Gastrocnemius medialis (tissue), 4 donors: ENCODE measurements at regions not wholly inside any gene's neighbourhood (a gene's known extent, or its start where the extent isn't known, plus 50 kb on each side); places are given as distances from the start of the nearest gene placed in this dataset.

Source experiments
- ATAC-seq, 2 donors: fragments of 150-250 bp; one replicate each; pipeline ENCODE4 v1.9.1; 2016
- DNase-seq, 2 donors: peaks; one replicate each; pipeline ENCODE4 v3.0.0-alpha.2; 2019
- H3K27ac ChIP-seq, 4 donors: fragments of 200-600 bp; sonication (generic); 1 replicate in 1 of 4; 2 replicates in 3 of 4; pipeline ENCODE4 v1.5.1; 2016 to 2018; ENCODE audit warnings: mild to moderate bottlenecking in 2 of 4, moderate library complexity in 1 of 4
- H3K27me3 ChIP-seq, 3 donors: fragments of 200-600 bp; sonication (generic) in 2 of 3; 1 replicate in 1 of 3; 2 replicates in 2 of 3; pipeline versions ENCODE4 v1.5.1 to v1.6.0; 2016 to 2019; ENCODE audit warnings: mild to moderate bottlenecking in 1 of 3, moderate library complexity in 1 of 3
- H3K36me3 ChIP-seq, 2 donors: fragments of 200-600 bp; sonication (generic) in 1 of 2; one replicate each; pipeline ENCODE4 v1.5.1; 2017 to 2018
- H3K4me1 ChIP-seq, 2 donors: fragments of 200-600 bp; sonication (generic) in 1 of 2; one replicate each; pipeline ENCODE4 v1.5.1; 2016 to 2017; ENCODE audit warnings: mild to moderate bottlenecking in 2 of 2
- H3K4me3 ChIP-seq, 4 donors: fragments of 200-600 bp; sonication (generic) in 3 of 4; 1 replicate in 1 of 4; 2 replicates in 3 of 4; pipeline ENCODE4 v1.5.1; 2016 to 2019; ENCODE audit warnings: mild to moderate bottlenecking in 2 of 4
- H3K9me3 ChIP-seq, 3 donors: fragments of 200-600 bp; sonication (generic) in 2 of 3; 1 replicate in 1 of 3; 2 replicates in 2 of 3; pipeline ENCODE4 v1.5.1; 2016 to 2019
- CTCF ChIP-seq, 5 experiments: fragments of 450-650 bp in 3 of 5; fragments of 200-600 bp in 2 of 5; sonication (generic) in 2 of 5; IDR thresholded peaks in 4 of 5; conservative IDR thresholded peaks in 1 of 5; 1 replicate in 4 of 5; 2 replicates in 1 of 5; pipeline ENCODE4 v1.5.1; 2016 to 2019; ENCODE audit warnings: antibody characterized with exemption in 5 of 5, mild to moderate bottlenecking in 3 of 5, moderate library complexity in 3 of 5
- POLR2A ChIP-seq, 2 donors: fragments of 450-650 bp; IDR thresholded peaks; one replicate each; pipeline ENCODE4 v1.6.1; 2017; ENCODE audit warnings: antibody characterized with exemption in 2 of 2, mild to moderate bottlenecking in 2 of 2, moderate library complexity in 2 of 2
- in situ Hi-C, 4 donors: fragments of 200-750 bp; cut with MboI; loops; one replicate each; pipeline versions ENCODE4 v1.15.0 to v1.8.0; 2017; ENCODE audit warnings: low sequenced_read_pairs in 4 of 4
- intact Hi-C: fragments of 100-400 bp; cut with DNase I; formaldehyde crosslinking; loops from one replicate; pipeline ENCODE4 v1.15.1; 2023; ENCODE audit warnings: low total_unique reads

GRCh38 chr14:97820781-97821180, 1023.6 kb downstream of the VRK1 start:
- peaks cover 0 to 4% (median 0%) of the 10 kb centered on the region in 3 donors for H3K9me3 ChIP-seq
- DNase-seq: no peak
- H3K27me3 ChIP-seq: no peaks in the 10 kb centered on the region
- TF ChIP-seq POLR2A (IDR thresholded peaks at IDR 0.05) (no peak), CTCF (IDR thresholded peaks at IDR 0.05 in 4 of 5, conservative IDR thresholded peaks at IDR 0.05 in 1 of 5) (no peak)
- intact Hi-C loops: no loop called here
- no peaks in the 10 kb centered on the region for H3K36me3 ChIP-seq
- no peak overlapping the region for H3K27ac ChIP-seq
- H3K4me3 ChIP-seq: no peak overlapping the region
- H3K4me1 ChIP-seq: no peaks in the 10 kb centered on the region
- in situ Hi-C loops: no loop called here
- ATAC-seq: no peak

GRCh38 chr14:97824218-97824617, 1027.0 kb downstream of the VRK1 start:
- TF ChIP-seq POLR2A (IDR thresholded peaks at IDR 0.05): no peak
- Histone ChIP-seq H3K4me1 (no peaks in the 10 kb centered on the region), H3K9me3 (no peaks in the 10 kb centered on the region), H3K27ac (no peak overlapping the region), H3K27me3 (no peaks in the 10 kb centered on the region), H3K4me3 (no peak overlapping the region), H3K36me3 (no peaks in the 10 kb centered on the region)
- in situ Hi-C loops: no loop called here
- no peak for ATAC-seq
- no peak for DNase-seq
- intact Hi-C loops: no loop called here

GRCh38 chr14:97827746-97828145, 1030.6 kb downstream of the VRK1 start:
- Histone ChIP-seq H3K4me1 (no peaks in the 10 kb centered on the region), H3K27ac (no peak overlapping the region), H3K9me3 (no peaks in the 10 kb centered on the region), H3K27me3 (no peaks in the 10 kb centered on the region), H3K36me3 (no peaks in the 10 kb centered on the region), H3K4me3 (no peak overlapping the region)
- intact Hi-C loops (no loop called here), in situ Hi-C loops (no loop called here)
- no peak for ATAC-seq
- no peak for DNase-seq
- TF ChIP-seq CTCF (IDR thresholded peaks at IDR 0.05 in 4 of 5, conservative IDR thresholded peaks at IDR 0.05 in 1 of 5) (no peak), POLR2A (IDR thresholded peaks at IDR 0.05) (no peak)

- Histone ChIP-seq H3K4me1 (no peaks in the 10 kb centered on the region), H3K27ac (no peak overlapping the region), H3K36me3 (no peaks in the 10 kb centered on the region), H3K27me3 (no peaks in the 10 kb centered on the region), H3K4me3 (no peak overlapping the region), H3K9me3 (no peaks in the 10 kb centered on the region)
- intact Hi-C loops (no loop called here), in situ Hi-C loops (no loop called here)
- DNase-seq: no peak
- ATAC-seq: no peak
- no peak for TF ChIP-seq POLR2A (IDR thresholded peaks at IDR 0.05)
- TF ChIP-seq CTCF (IDR thresholded peaks at IDR 0.05 in 4 of 5, conservative IDR thresholded peaks at IDR 0.05 in 1 of 5): no peak
These were observed 1035.6 kb downstream of the VRK1 start for GRCh38 chr14:97832776-97833175.

GRCh38 chr14:97838986-97839385, 1041.8 kb downstream of the VRK1 start:
- no peaks in the 10 kb centered on the region for H3K4me1 ChIP-seq
- H3K9me3 ChIP-seq: no peaks in the 10 kb centered on the region
- H3K4me3 ChIP-seq: no peak overlapping the region
- H3K27me3 ChIP-seq: no peaks in the 10 kb centered on the region
- in situ Hi-C loops (no loop called here), intact Hi-C loops (no loop called here)
- DNase-seq (no peak), ATAC-seq (no peak)
- H3K27ac ChIP-seq: no peak overlapping the region
- no peaks in the 10 kb centered on the region for H3K36me3 ChIP-seq
- TF ChIP-seq POLR2A (IDR thresholded peaks at IDR 0.05): no peak
- TF ChIP-seq CTCF (IDR thresholded peaks at IDR 0.05 in 4 of 5, conservative IDR thresholded peaks at IDR 0.05 in 1 of 5): no peak
